Upper lobe of left lung (tissue), 4 donors: ENCODE measurements at regions not wholly inside any gene's neighbourhood (a gene's known extent, or its start where the extent isn't known, plus 50 kb on each side); places are given as distances from the start of the nearest gene placed in this dataset.

ENCODE experiments used
- POLR2A ChIP-seq, 4 donors: fragments of 450-650 bp; IDR thresholded peaks; one replicate each; pipeline ENCODE4 v1.5.1; 2016 to 2017; ENCODE audit warnings: antibody characterized with exemption in 4 of 4, mild to moderate bottlenecking in 2 of 4
- POLR2AphosphoS5 ChIP-seq, 2 donors: sonication (generic); formaldehyde crosslinking; IDR thresholded peaks; one replicate each; pipeline ENCODE4 v1.5.1; 2017; ENCODE audit warnings: antibody characterized with exemption in 2 of 2

DNA sequence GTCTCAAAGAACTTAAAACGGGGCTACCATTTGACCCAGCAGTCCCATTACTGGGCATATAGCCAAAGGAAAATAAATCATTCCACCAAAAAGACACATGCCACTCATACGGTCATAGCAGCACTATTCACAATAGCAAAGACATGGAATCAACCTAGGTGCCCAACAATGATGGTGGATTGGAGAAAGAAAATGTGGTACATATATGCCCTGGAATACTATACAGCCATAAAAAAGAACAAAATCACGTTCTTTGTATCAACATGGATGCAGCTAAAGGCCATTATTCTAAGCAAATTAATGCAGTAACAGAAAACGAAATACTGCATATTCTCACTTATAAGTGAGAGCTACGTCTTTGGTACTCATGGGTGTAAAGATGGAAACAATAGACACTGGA lies 138.1 kb upstream of the NEIL3 start:
- TF ChIP-seq POLR2AphosphoS5 (IDR thresholded peaks at IDR 0.05): no peak
- TF ChIP-seq POLR2A (IDR thresholded peaks at IDR 0.05): no peak
